GM12873 (cell line): ENCODE measurements at regions not wholly inside any gene's neighbourhood (a gene's known extent, or its start where the extent isn't known, plus 50 kb on each side); places are given as distances from the start of the nearest gene placed in this dataset.

ENCODE experiments used
- TF ChIP-seq, protein P1 (sequence below): IDR thresholded peaks from 2 replicates; pipeline ENCODE4 v1.5.1; 2012; ENCODE audit warnings: low read depth, mild to moderate bottlenecking, moderate library complexity, low read length, control low read depth; ENCODE audit not compliant: insufficient read depth; ENCODE audit errors: missing control alignments

DNA sequence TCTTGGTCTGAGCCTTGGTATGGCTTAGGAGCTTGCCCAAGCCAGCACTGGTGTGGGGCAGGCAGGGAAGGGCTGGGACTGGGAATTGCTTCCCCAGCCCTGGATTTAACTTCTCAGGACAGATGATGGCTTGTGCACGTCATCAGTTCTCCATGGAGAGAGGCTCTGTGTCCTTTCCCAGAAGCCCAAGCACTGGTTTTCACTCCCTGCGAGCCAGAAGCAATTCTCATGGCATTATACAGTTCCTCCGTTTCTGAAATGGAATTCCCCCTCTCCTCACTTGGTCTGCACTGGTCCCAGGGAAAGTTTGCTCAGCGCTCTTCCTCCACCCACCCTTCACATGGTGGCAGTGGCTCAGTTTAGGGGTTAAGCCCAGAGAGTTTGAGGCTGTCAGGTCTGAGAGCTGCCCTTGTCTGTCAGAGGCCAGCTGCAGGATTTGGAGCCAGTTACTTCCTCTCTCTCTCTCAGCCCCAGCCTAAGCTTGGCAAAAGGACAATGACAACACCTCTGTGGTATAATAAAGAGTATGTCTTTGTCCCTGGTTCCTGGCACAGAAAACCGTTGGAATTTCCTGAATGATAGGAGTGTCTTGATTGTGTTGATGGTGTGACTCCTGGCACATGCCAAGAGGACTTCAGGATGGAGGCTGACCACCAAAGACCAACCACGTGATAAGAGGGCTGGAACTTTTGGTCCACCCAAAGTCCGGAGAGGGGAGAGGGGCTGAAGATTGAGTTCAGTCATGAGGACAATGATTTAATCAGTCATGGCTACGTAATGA, 219.6 kb upstream of the TNRC6C start:
- TF ChIP-seq, protein P1, sequence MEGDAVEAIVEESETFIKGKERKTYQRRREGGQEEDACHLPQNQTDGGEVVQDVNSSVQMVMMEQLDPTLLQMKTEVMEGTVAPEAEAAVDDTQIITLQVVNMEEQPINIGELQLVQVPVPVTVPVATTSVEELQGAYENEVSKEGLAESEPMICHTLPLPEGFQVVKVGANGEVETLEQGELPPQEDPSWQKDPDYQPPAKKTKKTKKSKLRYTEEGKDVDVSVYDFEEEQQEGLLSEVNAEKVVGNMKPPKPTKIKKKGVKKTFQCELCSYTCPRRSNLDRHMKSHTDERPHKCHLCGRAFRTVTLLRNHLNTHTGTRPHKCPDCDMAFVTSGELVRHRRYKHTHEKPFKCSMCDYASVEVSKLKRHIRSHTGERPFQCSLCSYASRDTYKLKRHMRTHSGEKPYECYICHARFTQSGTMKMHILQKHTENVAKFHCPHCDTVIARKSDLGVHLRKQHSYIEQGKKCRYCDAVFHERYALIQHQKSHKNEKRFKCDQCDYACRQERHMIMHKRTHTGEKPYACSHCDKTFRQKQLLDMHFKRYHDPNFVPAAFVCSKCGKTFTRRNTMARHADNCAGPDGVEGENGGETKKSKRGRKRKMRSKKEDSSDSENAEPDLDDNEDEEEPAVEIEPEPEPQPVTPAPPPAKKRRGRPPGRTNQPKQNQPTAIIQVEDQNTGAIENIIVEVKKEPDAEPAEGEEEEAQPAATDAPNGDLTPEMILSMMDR, result no peak

DNA sequence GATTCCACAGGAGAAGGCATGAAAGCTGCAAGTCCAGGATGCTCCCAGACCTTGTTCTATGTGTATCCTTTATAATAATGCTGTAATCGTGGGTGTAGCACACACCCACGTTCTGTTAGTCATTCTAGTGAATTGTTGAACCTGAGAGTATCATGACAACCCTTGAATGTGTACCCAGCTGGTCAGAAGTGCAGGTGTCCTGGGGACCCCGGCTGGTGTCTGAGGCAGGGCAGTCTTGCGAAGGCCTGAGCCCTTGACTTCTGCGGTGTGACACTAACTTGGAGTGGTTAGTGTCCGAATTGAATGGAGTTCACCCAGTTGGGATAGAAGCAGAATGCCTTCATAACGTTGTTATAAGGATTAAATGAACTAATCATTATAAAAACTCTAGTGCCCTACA, 218.0 kb upstream of the TNRC6C start:
- TF ChIP-seq, protein P1, result no peak

DNA sequence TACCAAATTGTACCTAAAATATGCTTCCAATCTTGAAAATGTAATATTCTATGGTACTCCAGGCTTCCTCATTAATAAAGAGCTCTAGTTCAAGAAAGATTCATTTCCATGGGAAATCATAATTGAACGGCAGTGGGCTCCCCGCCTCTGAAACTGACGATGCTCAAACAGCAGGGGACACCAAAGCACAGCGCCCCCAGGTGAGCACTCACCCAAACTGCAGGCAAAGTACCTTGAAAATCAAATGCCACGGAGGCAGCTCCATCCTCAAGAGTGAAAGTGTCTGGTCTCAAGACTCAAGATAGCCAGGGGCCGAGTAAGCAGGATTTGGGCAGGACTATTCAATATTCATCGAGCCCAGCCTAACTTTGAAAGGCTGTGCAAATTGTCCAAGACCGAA, 217.4 kb upstream of the TNRC6C start:
- TF ChIP-seq, protein P1, result peak; percentile 61

DNA sequence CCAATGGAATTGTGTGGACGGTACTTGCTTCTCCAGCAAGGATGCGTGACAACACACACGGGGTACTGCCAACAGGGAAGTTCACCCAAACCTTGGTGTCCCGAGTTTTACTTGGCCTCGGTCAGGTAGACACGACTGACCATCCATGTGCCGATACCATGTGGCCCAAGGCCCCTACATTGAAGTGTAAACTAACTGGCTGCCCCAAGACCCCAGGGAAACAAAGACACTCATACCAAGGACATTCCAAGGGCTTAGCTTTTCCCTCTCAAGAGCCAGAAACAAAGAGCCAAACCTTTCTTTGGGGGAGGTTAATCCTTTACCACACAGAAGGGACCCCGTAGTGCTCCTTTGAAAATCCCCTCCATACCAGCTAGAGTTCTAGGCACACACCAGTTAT, 215.9 kb upstream of the TNRC6C start:
- TF ChIP-seq, protein P1, result no peak

DNA sequence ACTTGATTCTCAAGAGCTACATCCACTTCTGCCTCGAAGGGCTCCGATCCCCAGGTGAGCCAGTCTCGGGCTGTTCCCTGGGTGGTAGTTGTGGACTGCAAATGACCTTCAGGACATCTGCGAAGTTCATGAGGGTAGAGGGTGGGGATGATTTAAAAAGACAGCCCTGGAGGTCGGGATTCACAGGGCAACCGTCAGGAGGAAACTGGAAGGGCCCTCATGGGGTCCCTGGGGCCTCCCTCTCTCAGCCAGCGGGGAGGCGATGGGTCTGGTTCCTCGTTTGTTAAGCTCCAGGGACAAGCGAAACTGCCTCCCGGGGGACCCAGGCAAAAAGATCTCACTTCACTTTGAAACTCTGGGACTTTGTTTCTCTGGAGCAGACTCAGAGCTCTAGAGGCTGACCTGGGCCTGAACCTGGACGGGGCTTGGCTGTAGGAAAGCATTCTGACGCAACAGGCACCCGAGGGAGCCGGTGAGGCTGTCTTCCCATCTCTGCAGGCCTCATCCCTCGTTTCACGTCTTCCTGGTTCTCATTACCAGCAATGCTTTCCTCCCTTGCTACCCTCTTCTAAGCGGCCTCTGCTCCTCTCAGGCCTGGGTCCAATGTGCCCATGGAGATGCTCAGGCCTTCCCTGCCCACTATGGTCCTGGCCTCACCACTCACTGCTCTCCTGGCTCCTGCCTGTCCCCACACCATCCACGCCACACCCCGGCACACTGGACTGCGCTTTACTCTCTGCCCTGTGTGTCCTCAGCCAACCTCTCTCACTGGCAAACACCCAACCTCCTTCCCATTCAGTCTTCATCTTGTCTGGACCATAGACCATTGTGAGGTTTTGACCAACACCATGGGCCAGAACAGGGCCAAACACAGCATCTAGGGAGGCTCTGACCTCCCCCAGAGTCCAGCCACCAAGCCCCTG, 214.2 kb upstream of the TNRC6C start:
- TF ChIP-seq, protein P1, result no peak

DNA sequence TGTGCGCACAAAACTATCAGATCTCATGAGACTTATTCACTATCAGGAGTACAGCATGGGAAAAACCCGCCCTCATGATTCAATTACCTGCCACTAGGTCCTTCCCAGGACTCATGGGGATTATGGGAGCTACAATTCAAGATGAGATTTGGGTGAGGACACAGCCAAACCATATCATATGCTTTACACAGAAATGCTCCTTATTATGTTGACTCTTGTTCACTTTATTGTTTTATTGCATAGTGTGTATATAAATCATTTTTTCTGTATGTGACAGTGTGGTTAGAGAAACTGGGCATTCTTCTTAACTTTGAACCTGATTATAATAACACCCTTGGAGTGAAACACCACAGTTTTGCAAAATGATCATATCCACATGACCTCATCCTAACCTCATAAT, 212.8 kb upstream of the TNRC6C start:
- TF ChIP-seq, protein P1, result no peak

DNA sequence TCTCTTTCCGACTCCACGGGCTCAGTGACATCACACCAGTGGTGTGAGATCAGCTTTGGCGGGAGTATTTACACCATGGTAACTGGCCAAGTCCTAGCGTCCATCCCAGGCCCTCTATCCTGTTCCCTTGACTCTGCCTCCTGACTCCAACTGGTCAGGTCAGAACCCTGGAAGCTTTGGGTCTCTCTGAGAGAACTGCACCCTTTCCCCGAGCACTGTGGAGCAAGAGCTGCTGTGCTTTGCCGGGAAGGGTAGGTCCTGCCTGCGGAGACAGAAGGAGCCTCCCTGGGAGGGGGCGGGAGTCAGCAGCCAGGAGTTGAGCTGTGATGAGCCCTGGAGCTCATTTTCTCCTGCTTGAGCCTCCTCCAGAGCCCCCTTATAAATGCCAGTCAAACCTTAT, 212.1 kb upstream of the TNRC6C start:
- TF ChIP-seq, protein P1, result no peak
